GM23338 (cell line): ENCODE measurements at regions not wholly inside any gene's neighbourhood (a gene's known extent, or its start where the extent isn't known, plus 50 kb on each side); places are given as distances from the start of the nearest gene placed in this dataset.

Source experiments
- ATAC-seq: fragments of 200-7000 bp; cut with Tn5 transposase; 3 replicates; pipeline ENCODE4 v1.9.1; 2020
- DNase-seq: peaks from one replicate; pipeline ENCODE4 v3.0.0-alpha.2; 2015; ENCODE audit warnings: low spot score
- H2AFZ ChIP-seq: fragments of 200-600 bp; sonication (generic); 2 replicates; pipeline ENCODE4 v1.8.0; 2016; ENCODE audit warnings: antibody characterized with exemption, mild to moderate bottlenecking, moderate library complexity
- H3F3A ChIP-seq: fragments of 200-600 bp; sonication (generic); replicated peaks from 2 replicates; pipeline ENCODE4 v1.8.0; 2017; ENCODE audit warnings: antibody characterized with exemption, mixed run types, low read depth
- H3K27ac ChIP-seq: fragments of 200-600 bp; sonication (generic); 2 replicates; pipeline ENCODE4 v1.6.1; 2016; ENCODE audit warnings: low read depth
- H3K27me3 ChIP-seq: fragments of 200-600 bp; sonication (generic); 2 replicates; pipeline ENCODE4 v1.8.0; 2016; ENCODE audit warnings: mild to moderate bottlenecking, mixed run types, moderate library complexity; ENCODE audit not compliant: insufficient read depth
- H3K36me3 ChIP-seq: fragments of 200-600 bp; sonication (generic); 2 replicates; pipeline ENCODE4 v1.8.0; 2016; ENCODE audit warnings: mild to moderate bottlenecking; ENCODE audit not compliant: insufficient read depth
- H3K4me1 ChIP-seq: fragments of 200-600 bp; sonication (generic); 2 replicates; pipeline ENCODE4 v1.8.0; 2016; ENCODE audit warnings: mild to moderate bottlenecking, moderate library complexity; ENCODE audit not compliant: insufficient read depth
- H3K4me2 ChIP-seq: fragments of 200-600 bp; sonication (generic); 2 replicates; pipeline ENCODE4 v1.7.1; 2017; ENCODE audit warnings: mixed run types
- H3K4me3 ChIP-seq: fragments of 200-600 bp; sonication (generic); 2 replicates; pipeline ENCODE4 v1.6.1; 2016; ENCODE audit warnings: mixed run types
- H3K79me2 ChIP-seq: fragments of 200-600 bp; sonication (generic); replicated peaks from 2 replicates; pipeline ENCODE4 v1.8.0; 2017; ENCODE audit warnings: mild to moderate bottlenecking; ENCODE audit not compliant: insufficient read depth
- H3K9me2 ChIP-seq: fragments of 200-600 bp; sonication (generic); 2 replicates; pipeline ENCODE4 v1.8.0; 2017; ENCODE audit not compliant: insufficient read depth
- H4K20me1 ChIP-seq: fragments of 200-600 bp; sonication (generic); replicated peaks from 2 replicates; pipeline ENCODE4 v1.8.0; 2017; ENCODE audit warnings: mild to moderate bottlenecking; ENCODE audit not compliant: insufficient read depth
- H3K27ac Mint-ChIP-seq: 2 replicates; pipeline ENCODE4 v1.8.0; 2020; ENCODE audit warnings: inconsistent platforms, mild to moderate bottlenecking, moderate library complexity, mixed read lengths
- H3K27me3 Mint-ChIP-seq: 3 replicates; pipeline ENCODE4 v1.8.0; 2022; ENCODE audit warnings: low read depth, mild to moderate bottlenecking, moderate library complexity, mixed read lengths, inconsistent platforms; ENCODE audit not compliant: insufficient read depth, poor library complexity
- H3K36me3 Mint-ChIP-seq: 3 replicates; pipeline ENCODE4 v1.8.0; 2021; ENCODE audit warnings: low read depth, mild to moderate bottlenecking, inconsistent platforms, moderate library complexity, mixed read lengths
- H3K4me1 Mint-ChIP-seq: 3 replicates; pipeline ENCODE4 v1.8.0; 2020; ENCODE audit warnings: mild to moderate bottlenecking, inconsistent platforms, mixed read lengths
- H3K4me3 Mint-ChIP-seq: 3 replicates; pipeline ENCODE4 v1.8.0; 2021; ENCODE audit warnings: moderate library complexity, mild to moderate bottlenecking, inconsistent platforms, mixed read lengths
- H3K9me3 Mint-ChIP-seq: 3 replicates; pipeline ENCODE4 v1.8.0; 2020; ENCODE audit warnings: moderate library complexity, mild to moderate bottlenecking, inconsistent platforms, mixed read lengths
- CREB1 ChIP-seq: fragments of 250-450 bp; sonication (Bioruptor Pico); IDR thresholded peaks from 2 replicates; pipeline ENCODE4 v1.5.0; 2020; ENCODE audit warnings: low read depth, mild to moderate bottlenecking, moderate library complexity
- CTCF ChIP-seq, 2 experiments: fragments of 200-600 bp in 1 of 2; sonication (generic) in 1 of 2; conservative IDR thresholded peaks; 2 replicates each; pipeline versions ENCODE4 v1.5.1 to v1.6.1; 2016 to 2017; ENCODE audit warnings: antibody characterized with exemption in 2 of 2, low read depth in 2 of 2, mild to moderate bottlenecking in 2 of 2, moderate library complexity in 1 of 2
- ETS1 ChIP-seq: IDR thresholded peaks from 2 replicates; pipeline ENCODE4 v1.6.1; 2016; ENCODE audit warnings: antibody characterized with exemption
- EZH2phosphoT487 ChIP-seq: fragments of 200-600 bp; sonication (generic); IDR thresholded peaks from one replicate; pipeline ENCODE4 v1.8.1; 2018; ENCODE audit warnings: antibody characterized with exemption; ENCODE audit not compliant: unreplicated experiment
- JUNB ChIP-seq: IDR thresholded peaks from one replicate; pipeline ENCODE4 v1.6.1; 2016; ENCODE audit warnings: antibody characterized with exemption; ENCODE audit not compliant: unreplicated experiment
- NANOG ChIP-seq: IDR thresholded peaks from 2 replicates; pipeline ENCODE4 v1.6.1; 2016; ENCODE audit warnings: antibody characterized with exemption, borderline replicate concordance
- POLR2AphosphoS5 ChIP-seq: IDR thresholded peaks from 2 replicates; pipeline ENCODE4 v1.6.1; 2016; ENCODE audit warnings: antibody characterized with exemption, low read depth
- STAT1 ChIP-seq: IDR thresholded peaks from one replicate; pipeline ENCODE4 v1.6.1; 2016; ENCODE audit warnings: antibody characterized with exemption; ENCODE audit not compliant: unreplicated experiment
- ZNF114 ChIP-seq: fragments of 250-450 bp; sonication (Bioruptor Pico); IDR thresholded peaks from 2 replicates; pipeline ENCODE4 v1.5.0; 2020; ENCODE audit warnings: mild to moderate bottlenecking, moderate library complexity
- ZNF331 ChIP-seq: fragments of 250-450 bp; sonication (Bioruptor Pico); IDR thresholded peaks from 2 replicates; pipeline ENCODE4 v1.5.0; 2020; ENCODE audit warnings: low read depth, mild to moderate bottlenecking, moderate library complexity
- ZNF462 ChIP-seq: fragments of 250-450 bp; sonication (Bioruptor Pico); IDR thresholded peaks from 2 replicates; pipeline ENCODE4 v1.5.0; 2020; ENCODE audit warnings: mild to moderate bottlenecking, moderate library complexity

GRCh38 chr10:4170181-4170580, 385.2 kb upstream of the KLF6 start:
- H3K4me2 ChIP-seq: no peak overlapping the region
- Mint-ChIP-seq H3K36me3 (peaks cover 9% of the 10 kb centered on the region; the same call in 2 of the 3 replicates), H3K4me1 (no peaks in the 10 kb centered on the region; the same call in 2 of the 3 replicates), H3K4me3 (no peak overlapping the region), H3K27me3 (peaks cover 6% of the 10 kb centered on the region), H3K9me3 (peaks cover 11% of the 10 kb centered on the region; the same call in 2 of the 3 replicates), H3K27ac (no peak overlapping the region)
- no peaks in the 10 kb centered on the region for H3K27me3 ChIP-seq
- no peak for DNase-seq
- 0 out of 2 replicates have a peak overlapping the region, but pooled peaks have one; percentile 59 for H2AFZ ChIP-seq
- no peaks in the 10 kb centered on the region for H3F3A ChIP-seq
- TF ChIP-seq EZH2phosphoT487 (no peak), JUNB (no peak), ZNF331 (CRISPR knock-in tag) (no peak)
- no peak overlapping the region for H3K4me3 ChIP-seq
- H3K27ac ChIP-seq: no peak overlapping the region
- H3K9me2 ChIP-seq: no peaks in the 10 kb centered on the region
- H3K36me3 ChIP-seq: no peaks in the 10 kb centered on the region
- H3K4me1 ChIP-seq: no peaks in the 10 kb centered on the region; the same call in 1 of the 2 replicates
- no peaks in the 10 kb centered on the region for H4K20me1 ChIP-seq
- H3K79me2 ChIP-seq: no peaks in the 10 kb centered on the region
- ATAC-seq: no peak

GRCh38 chr10:4169448-4169847, 384.4 kb upstream of the KLF6 start:
- H3K4me2 ChIP-seq: no peak overlapping the region
- peaks cover 6% of the 10 kb centered on the region for H3K27me3 Mint-ChIP-seq
- no peaks in the 10 kb centered on the region for H3K9me2 ChIP-seq
- no peaks in the 10 kb centered on the region; the same call in none of the 2 replicates for H3K4me1 ChIP-seq
- DNase-seq: no peak
- no peaks in the 10 kb centered on the region for H3K79me2 ChIP-seq
- H3K27ac Mint-ChIP-seq: no peak overlapping the region
- H3K4me1 Mint-ChIP-seq: peaks cover 3% of the 10 kb centered on the region; the same call in 2 of the 3 replicates
- no peak for ATAC-seq
- peaks cover 9% of the 10 kb centered on the region; the same call in 2 of the 3 replicates for H3K36me3 Mint-ChIP-seq
- peaks cover 11% of the 10 kb centered on the region; the same call in 2 of the 3 replicates for H3K9me3 Mint-ChIP-seq
- H3K27ac ChIP-seq: no peak overlapping the region
- no peak overlapping the region for H3K4me3 ChIP-seq
- no peaks in the 10 kb centered on the region for H3K36me3 ChIP-seq
- no peak overlapping the region for H2AFZ ChIP-seq
- no peaks in the 10 kb centered on the region for H4K20me1 ChIP-seq
- no peaks in the 10 kb centered on the region for H3K27me3 ChIP-seq
- H3F3A ChIP-seq: no peaks in the 10 kb centered on the region
- no peak overlapping the region for H3K4me3 Mint-ChIP-seq
- no peak for TF ChIP-seq ETS1
- no peak for TF ChIP-seq ZNF114 (CRISPR knock-in tag)
- no peak for TF ChIP-seq ZNF331 (CRISPR knock-in tag)
- TF ChIP-seq ZNF462 (CRISPR knock-in tag): no peak
- no peak for TF ChIP-seq NANOG
- TF ChIP-seq STAT1: no peak
- no peak for TF ChIP-seq JUNB
- no peak for TF ChIP-seq POLR2AphosphoS5
- TF ChIP-seq CTCF (conservative IDR thresholded peaks at IDR 0.05; ENCODE audit: low read depth in 2 of 2): no peak
- no peak for TF ChIP-seq EZH2phosphoT487
- no peak for TF ChIP-seq CREB1 (CRISPR knock-in tag)
